ENCODE measurements at regions not wholly inside any gene's neighbourhood (a gene's known extent, or its start where the extent isn't known, plus 50 kb on each side); places are given as distances from the start of the nearest gene placed in this dataset.

DNA sequence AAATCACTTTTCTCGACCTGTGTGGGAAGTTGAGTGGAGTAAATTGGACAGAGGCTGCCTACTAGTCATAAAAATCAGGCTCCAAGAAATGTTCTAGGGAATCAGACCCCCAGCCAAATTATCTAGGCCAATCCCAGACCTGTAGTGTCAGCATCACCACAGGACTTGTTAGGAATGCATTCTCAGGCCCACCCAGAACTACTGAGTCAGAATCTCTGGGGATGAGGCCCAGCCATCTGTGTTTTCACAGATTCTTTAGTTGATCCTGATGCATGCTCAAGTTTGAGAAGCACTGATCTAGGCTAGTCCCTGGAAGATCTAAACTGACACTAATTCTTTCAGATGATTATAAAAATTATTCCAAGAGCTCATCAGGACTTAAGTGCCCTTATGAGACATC, 434.0 kb upstream of the MEIS1 start:
- TF ChIP-seq NFIC (IDR thresholded peaks at IDR 0.05) (no peak), ZBTB7A (IDR thresholded peaks at IDR 0.05; ENCODE audit: low read depth) (no peak), YY1 (IDR thresholded peaks at IDR 0.05; ENCODE audit: low read depth) (no peak), TCF12 (IDR thresholded peaks at IDR 0.05; ENCODE audit: low read depth) (no peak), EP300 (IDR thresholded peaks at IDR 0.05; ENCODE audit: borderline replicate concordance) (no peak), RAD21 (IDR thresholded peaks at IDR 0.05; ENCODE audit: low read depth) (no peak)
- TF ChIP-seq, protein P1, sequence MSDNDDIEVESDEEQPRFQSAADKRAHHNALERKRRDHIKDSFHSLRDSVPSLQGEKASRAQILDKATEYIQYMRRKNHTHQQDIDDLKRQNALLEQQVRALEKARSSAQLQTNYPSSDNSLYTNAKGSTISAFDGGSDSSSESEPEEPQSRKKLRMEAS (IDR thresholded peaks at IDR 0.05) = no peak

DNA sequence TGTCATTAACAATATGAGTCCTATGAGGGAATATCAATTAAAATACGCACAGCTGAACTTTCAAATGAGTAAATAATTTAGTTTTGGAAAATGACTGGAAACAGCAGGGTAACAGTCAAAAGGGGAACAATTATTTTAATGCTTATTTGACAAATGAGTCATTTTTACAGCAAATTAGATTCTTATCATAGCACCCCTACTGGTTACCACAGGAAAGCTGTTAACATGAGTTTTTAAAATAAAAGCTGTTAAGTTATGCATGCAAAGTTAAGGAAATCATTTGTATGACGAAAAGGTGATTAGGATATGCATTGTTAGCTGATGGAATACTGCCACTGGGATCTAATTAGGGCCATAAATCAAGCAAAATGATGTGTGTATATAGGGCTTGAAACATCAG, 435.1 kb upstream of the MEIS1 start:
- TF ChIP-seq EGR1 (IDR thresholded peaks at IDR 0.05) = no peak
- no peak for TF ChIP-seq RAD21 (IDR thresholded peaks at IDR 0.05; ENCODE audit: low read depth)
- no peak for TF ChIP-seq TEAD4 (IDR thresholded peaks at IDR 0.05)
- no peak for TF ChIP-seq ZBTB7A (IDR thresholded peaks at IDR 0.05; ENCODE audit: low read depth)
- no peak for TF ChIP-seq YY1 (IDR thresholded peaks at IDR 0.05; ENCODE audit: low read depth)
- TF ChIP-seq CREB1 (IDR thresholded peaks at IDR 0.05; ENCODE audit: low read depth) = no peak
- no peak for TF ChIP-seq TAF1 (IDR thresholded peaks at IDR 0.05; ENCODE audit: low read depth)
- TF ChIP-seq CEBPB (IDR thresholded peaks at IDR 0.05) = no peak
- TF ChIP-seq, protein P1 (IDR thresholded peaks at IDR 0.05) = no peak

DNA sequence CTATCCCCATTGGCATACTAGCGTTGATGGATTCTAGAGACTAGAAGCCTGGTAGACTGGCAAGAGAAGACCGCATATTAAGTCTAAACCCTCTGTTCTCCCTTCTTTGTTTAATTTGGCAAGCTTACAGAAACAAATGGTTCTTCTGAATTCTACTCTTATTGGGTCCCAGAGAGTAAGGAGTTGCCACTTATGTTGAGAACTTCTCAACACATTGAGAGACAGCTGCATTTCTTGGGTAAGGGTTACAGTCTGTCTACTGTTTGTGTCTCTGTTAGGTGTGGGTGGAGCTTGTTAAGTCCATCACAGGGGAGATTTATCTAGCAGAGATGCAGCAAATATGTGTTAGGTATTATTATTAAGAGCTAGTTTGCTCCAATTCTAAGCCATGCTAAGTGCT, 435.8 kb upstream of the MEIS1 start:
- TF ChIP-seq, protein P2, sequence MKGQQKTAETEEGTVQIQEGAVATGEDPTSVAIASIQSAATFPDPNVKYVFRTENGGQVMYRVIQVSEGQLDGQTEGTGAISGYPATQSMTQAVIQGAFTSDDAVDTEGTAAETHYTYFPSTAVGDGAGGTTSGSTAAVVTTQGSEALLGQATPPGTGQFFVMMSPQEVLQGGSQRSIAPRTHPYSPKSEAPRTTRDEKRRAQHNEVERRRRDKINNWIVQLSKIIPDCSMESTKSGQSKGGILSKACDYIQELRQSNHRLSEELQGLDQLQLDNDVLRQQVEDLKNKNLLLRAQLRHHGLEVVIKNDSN (IDR thresholded peaks at IDR 0.05) = no peak
- TF ChIP-seq, protein P1 (IDR thresholded peaks at IDR 0.05) = no peak
- TF ChIP-seq RAD21 (IDR thresholded peaks at IDR 0.05; ENCODE audit: low read depth) (no peak), YY1 (IDR thresholded peaks at IDR 0.05; ENCODE audit: low read depth) (no peak), CREB1 (IDR thresholded peaks at IDR 0.05; ENCODE audit: low read depth) (no peak)

DNA sequence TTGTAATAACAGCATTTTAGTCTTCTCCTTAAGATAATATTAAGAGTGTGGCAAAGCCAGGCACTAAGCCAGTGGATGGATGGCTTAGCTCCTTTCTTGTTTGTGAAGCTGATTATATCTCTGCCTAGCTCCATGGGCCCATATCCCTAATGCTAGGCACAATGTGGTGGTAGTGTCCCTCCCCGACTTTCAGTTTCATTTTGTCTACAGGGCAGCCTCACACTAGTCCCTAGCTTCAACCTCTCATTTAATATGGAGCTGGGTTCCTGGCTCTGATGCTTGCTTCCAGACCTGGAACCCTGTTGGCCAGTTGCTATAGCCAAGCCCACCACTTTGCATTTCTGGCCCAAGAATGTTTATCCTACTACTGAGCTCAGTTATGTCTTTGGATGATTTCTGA, 437.0 kb upstream of the MEIS1 start:
- TF ChIP-seq TCF12 (IDR thresholded peaks at IDR 0.05; ENCODE audit: low read depth) = no peak
- TF ChIP-seq EGR1 (IDR thresholded peaks at IDR 0.05) = no peak
- no peak for TF ChIP-seq YY1 (IDR thresholded peaks at IDR 0.05; ENCODE audit: low read depth)
- no peak for TF ChIP-seq NFIC (IDR thresholded peaks at IDR 0.05)
- TF ChIP-seq EP300 (IDR thresholded peaks at IDR 0.05; ENCODE audit: borderline replicate concordance) = no peak
- TF ChIP-seq, protein P2 (IDR thresholded peaks at IDR 0.05) = no peak
- TF ChIP-seq, protein P3, sequence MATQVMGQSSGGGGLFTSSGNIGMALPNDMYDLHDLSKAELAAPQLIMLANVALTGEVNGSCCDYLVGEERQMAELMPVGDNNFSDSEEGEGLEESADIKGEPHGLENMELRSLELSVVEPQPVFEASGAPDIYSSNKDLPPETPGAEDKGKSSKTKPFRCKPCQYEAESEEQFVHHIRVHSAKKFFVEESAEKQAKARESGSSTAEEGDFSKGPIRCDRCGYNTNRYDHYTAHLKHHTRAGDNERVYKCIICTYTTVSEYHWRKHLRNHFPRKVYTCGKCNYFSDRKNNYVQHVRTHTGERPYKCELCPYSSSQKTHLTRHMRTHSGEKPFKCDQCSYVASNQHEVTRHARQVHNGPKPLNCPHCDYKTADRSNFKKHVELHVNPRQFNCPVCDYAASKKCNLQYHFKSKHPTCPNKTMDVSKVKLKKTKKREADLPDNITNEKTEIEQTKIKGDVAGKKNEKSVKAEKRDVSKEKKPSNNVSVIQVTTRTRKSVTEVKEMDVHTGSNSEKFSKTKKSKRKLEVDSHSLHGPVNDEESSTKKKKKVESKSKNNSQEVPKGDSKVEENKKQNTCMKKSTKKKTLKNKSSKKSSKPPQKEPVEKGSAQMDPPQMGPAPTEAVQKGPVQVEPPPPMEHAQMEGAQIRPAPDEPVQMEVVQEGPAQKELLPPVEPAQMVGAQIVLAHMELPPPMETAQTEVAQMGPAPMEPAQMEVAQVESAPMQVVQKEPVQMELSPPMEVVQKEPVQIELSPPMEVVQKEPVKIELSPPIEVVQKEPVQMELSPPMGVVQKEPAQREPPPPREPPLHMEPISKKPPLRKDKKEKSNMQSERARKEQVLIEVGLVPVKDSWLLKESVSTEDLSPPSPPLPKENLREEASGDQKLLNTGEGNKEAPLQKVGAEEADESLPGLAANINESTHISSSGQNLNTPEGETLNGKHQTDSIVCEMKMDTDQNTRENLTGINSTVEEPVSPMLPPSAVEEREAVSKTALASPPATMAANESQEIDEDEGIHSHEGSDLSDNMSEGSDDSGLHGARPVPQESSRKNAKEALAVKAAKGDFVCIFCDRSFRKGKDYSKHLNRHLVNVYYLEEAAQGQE (IDR thresholded peaks at IDR 0.05; ENCODE audit: low read depth) = no peak
- TF ChIP-seq, protein P1 (IDR thresholded peaks at IDR 0.05) = no peak
- no peak for TF ChIP-seq CREB1 (IDR thresholded peaks at IDR 0.05; ENCODE audit: low read depth)
- no peak for TF ChIP-seq FOXM1 (IDR thresholded peaks at IDR 0.05; ENCODE audit: borderline replicate concordance, low read depth)
- TF ChIP-seq ZBTB7A (IDR thresholded peaks at IDR 0.05; ENCODE audit: low read depth) = no peak
- TF ChIP-seq RAD21 (IDR thresholded peaks at IDR 0.05; ENCODE audit: low read depth) = no peak
- TF ChIP-seq TEAD4 (IDR thresholded peaks at IDR 0.05) = no peak
- no peak for TF ChIP-seq TAF1 (IDR thresholded peaks at IDR 0.05; ENCODE audit: low read depth)
- no peak for TF ChIP-seq CEBPB (IDR thresholded peaks at IDR 0.05)

DNA sequence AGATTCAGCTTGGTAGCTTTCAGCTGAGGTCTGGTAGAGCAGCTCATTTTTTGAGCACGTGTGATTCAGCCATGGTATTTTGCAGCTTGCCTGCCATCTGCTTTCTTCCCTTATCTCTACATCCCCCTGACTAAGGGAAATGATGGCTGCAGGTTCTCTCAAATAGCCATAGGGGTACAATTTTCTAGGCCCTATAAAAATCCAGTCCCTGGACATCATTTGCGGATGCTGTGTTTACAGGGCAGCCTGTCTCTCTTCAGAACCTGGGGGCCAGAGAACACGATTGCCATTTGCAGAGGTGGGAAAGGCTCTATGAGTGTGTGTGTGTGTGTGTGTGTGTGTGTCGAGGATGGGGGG, 442.7 kb upstream of the MEIS1 start:
- TF ChIP-seq EGR1 (IDR thresholded peaks at IDR 0.05) (no peak), ZBTB7A (IDR thresholded peaks at IDR 0.05; ENCODE audit: low read depth) (no peak), NFIC (IDR thresholded peaks at IDR 0.05) (no peak), TEAD4 (IDR thresholded peaks at IDR 0.05) (no peak), CREB1 (IDR thresholded peaks at IDR 0.05; ENCODE audit: low read depth) (no peak), CEBPB (IDR thresholded peaks at IDR 0.05) (no peak), TAF1 (IDR thresholded peaks at IDR 0.05; ENCODE audit: low read depth) (no peak), EP300 (IDR thresholded peaks at IDR 0.05; ENCODE audit: borderline replicate concordance) (no peak), FOXM1 (IDR thresholded peaks at IDR 0.05; ENCODE audit: borderline replicate concordance, low read depth) (no peak), TCF12 (IDR thresholded peaks at IDR 0.05; ENCODE audit: low read depth) (no peak), RAD21 (IDR thresholded peaks at IDR 0.05; ENCODE audit: low read depth) (no peak), YY1 (IDR thresholded peaks at IDR 0.05; ENCODE audit: low read depth) (no peak)
- TF ChIP-seq, protein P3 (IDR thresholded peaks at IDR 0.05; ENCODE audit: low read depth) = no peak
- TF ChIP-seq, protein P1 (IDR thresholded peaks at IDR 0.05) = no peak
- TF ChIP-seq, protein P2 (IDR thresholded peaks at IDR 0.05) = no peak
